ENCODE measurements at regions not wholly inside any gene's neighbourhood (a gene's known extent, or its start where the extent isn't known, plus 50 kb on each side); places are given as distances from the start of the nearest gene placed in this dataset.

DNA sequence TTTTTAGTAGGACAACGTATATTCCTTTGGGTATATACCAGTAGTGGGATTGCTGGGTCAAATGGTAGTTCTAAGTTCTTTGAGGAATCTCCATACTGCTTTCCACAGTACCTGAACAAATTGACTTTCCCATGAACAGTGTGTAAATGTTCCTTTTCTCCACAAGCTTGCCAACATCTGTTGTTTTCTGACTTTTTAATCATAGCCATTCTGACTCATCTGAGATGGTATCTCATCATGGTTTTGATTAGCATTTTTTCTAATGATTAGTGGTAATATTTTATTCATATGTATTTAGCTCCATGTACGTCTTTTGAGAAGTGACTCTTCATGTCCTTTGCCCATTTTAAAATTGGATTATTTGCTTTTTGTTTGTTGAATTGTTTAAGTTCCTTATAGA, 58.4 kb upstream of the CERS6 start:
- TF ChIP-seq, protein P1, sequence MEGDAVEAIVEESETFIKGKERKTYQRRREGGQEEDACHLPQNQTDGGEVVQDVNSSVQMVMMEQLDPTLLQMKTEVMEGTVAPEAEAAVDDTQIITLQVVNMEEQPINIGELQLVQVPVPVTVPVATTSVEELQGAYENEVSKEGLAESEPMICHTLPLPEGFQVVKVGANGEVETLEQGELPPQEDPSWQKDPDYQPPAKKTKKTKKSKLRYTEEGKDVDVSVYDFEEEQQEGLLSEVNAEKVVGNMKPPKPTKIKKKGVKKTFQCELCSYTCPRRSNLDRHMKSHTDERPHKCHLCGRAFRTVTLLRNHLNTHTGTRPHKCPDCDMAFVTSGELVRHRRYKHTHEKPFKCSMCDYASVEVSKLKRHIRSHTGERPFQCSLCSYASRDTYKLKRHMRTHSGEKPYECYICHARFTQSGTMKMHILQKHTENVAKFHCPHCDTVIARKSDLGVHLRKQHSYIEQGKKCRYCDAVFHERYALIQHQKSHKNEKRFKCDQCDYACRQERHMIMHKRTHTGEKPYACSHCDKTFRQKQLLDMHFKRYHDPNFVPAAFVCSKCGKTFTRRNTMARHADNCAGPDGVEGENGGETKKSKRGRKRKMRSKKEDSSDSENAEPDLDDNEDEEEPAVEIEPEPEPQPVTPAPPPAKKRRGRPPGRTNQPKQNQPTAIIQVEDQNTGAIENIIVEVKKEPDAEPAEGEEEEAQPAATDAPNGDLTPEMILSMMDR (IDR thresholded peaks at IDR 0.05): no peak
- no peak for TF ChIP-seq POLR2A (IDR thresholded peaks at IDR 0.05)
